NCI-H1694 (cell line): ENCODE measurements at regions not wholly inside any gene's neighbourhood (a gene's known extent, or its start where the extent isn't known, plus 50 kb on each side); places are given as distances from the start of the nearest gene placed in this dataset.
"Not testable (repeated sequence)": the region's sequence is repeated elsewhere in the genome, so short reads cannot be mapped to it uniquely, and the experiment has no call there.

Experiments
- DNase-seq: peaks from one replicate; lab custom pipeline; 2025; lab: John Stamatoyannopoulos, UW

- no peak for DNase-seq
Observed at GRCh38 chr1:22196041-22196440, 53.1 kb upstream of the WNT4 start.

- DNase-seq: no peak
Observed at GRCh38 chr1:22196641-22197040, 53.7 kb upstream of the WNT4 start.

- DNase-seq: no peak
Observed at GRCh38 chr1:22197644-22198043, 54.7 kb upstream of the WNT4 start.

- no peak for DNase-seq
Observed at GRCh38 chr1:22201023-22201422, 58.1 kb upstream of the WNT4 start.

GRCh38 chr1:22203335-22203734, 60.4 kb upstream of the WNT4 start:
- no peak for DNase-seq

GRCh38 chr1:22204057-22204840, 61.4 kb upstream of the WNT4 start:
- DNase-seq: no peak

GRCh38 chr1:22204989-22205913, 62.4 kb upstream of the WNT4 start:
- DNase-seq: no peak

GRCh38 chr1:22206551-22207125, 63.7 kb upstream of the WNT4 start:
- no peak for DNase-seq

GRCh38 chr1:22207511-22208267, 64.8 kb upstream of the WNT4 start:
- peak; percentile 65 for DNase-seq

- DNase-seq: peak; percentile 25
Observed at GRCh38 chr1:22208268-22208972, 65.5 kb upstream of the WNT4 start.

GRCh38 chr1:22208973-22209378, 66.1 kb upstream of the WNT4 start:
- DNase-seq: no peak

- no peak for DNase-seq
Observed at GRCh38 chr1:22210176-22210575, 67.3 kb upstream of the WNT4 start.

GRCh38 chr1:22210636-22211035, 67.7 kb upstream of the WNT4 start:
- no peak for DNase-seq

- DNase-seq: not testable (repeated sequence)
Observed at GRCh38 chr1:22211459-22211858, 68.6 kb upstream of the WNT4 start.

- DNase-seq: no peak
Observed at GRCh38 chr1:22212400-22213233, 69.7 kb upstream of the WNT4 start.

GRCh38 chr1:22216210-22216883, 73.5 kb upstream of the WNT4 start:
- no peak for DNase-seq

- no peak for DNase-seq
Observed at GRCh38 chr1:22216966-22217365, 74.1 kb upstream of the WNT4 start.

GRCh38 chr1:22217811-22218460, 75.0 kb upstream of the WNT4 start:
- DNase-seq: no peak

GRCh38 chr1:22218618-22219250, 75.8 kb upstream of the WNT4 start:
- no peak for DNase-seq
